Stomach (tissue), 8 donors: ENCODE measurements at regions not wholly inside any gene's neighbourhood (a gene's known extent, or its start where the extent isn't known, plus 50 kb on each side); places are given as distances from the start of the nearest gene placed in this dataset.

Source experiments
- DNase-seq, 2 donors: peaks; one replicate each; pipeline versions ENCODE4 v3.0.0 to v3.0.0-alpha.2; 2013 to 2019
- H3K27ac ChIP-seq, 5 donors: fragments of 200-600 bp in 4 of 5; sonication (generic) in 4 of 5; one replicate each; pipeline ENCODE4 v1.5.1; 2013 to 2019; ENCODE audit warnings: mild to moderate bottlenecking in 1 of 5, moderate library complexity in 1 of 5
- H3K27me3 ChIP-seq, 3 donors: fragments of 200-600 bp; sonication (generic); one replicate each; pipeline ENCODE4 v1.5.1; 2017 to 2019; ENCODE audit warnings: mixed run types in 1 of 3
- H3K36me3 ChIP-seq, 4 donors: fragments of 200-600 bp; sonication (generic); 1 replicate in 3 of 4; 2 replicates in 1 of 4; pipeline ENCODE4 v1.5.1; 2016 to 2019
- H3K4me1 ChIP-seq, 4 donors: fragments of 200-600 bp; sonication (generic); one replicate each; pipeline ENCODE4 v1.5.1; 2016 to 2019
- H3K4me3 ChIP-seq, 4 donors: fragments of 200-600 bp; sonication (generic) in 3 of 4; one replicate each; pipeline ENCODE4 v1.5.1; 2016 to 2019; ENCODE audit warnings: mild to moderate bottlenecking in 1 of 4
- H3K9me3 ChIP-seq, 4 donors: fragments of 200-600 bp; sonication (generic); one replicate each; pipeline ENCODE4 v1.5.1; 2016 to 2019
- CTCF ChIP-seq, 7 experiments: fragments of 450-650 bp in 4 of 7; fragments of 200-600 bp in 3 of 7; sonication (generic) in 3 of 7; IDR thresholded peaks; one replicate each; pipeline ENCODE4 v1.5.1; 2016 to 2019; ENCODE audit warnings: antibody characterized with exemption in 7 of 7, control low read depth in 2 of 7, mild to moderate bottlenecking in 1 of 7
- EP300 ChIP-seq: sonication (generic); formaldehyde crosslinking; IDR thresholded peaks from one replicate; pipeline ENCODE4 v1.6.1; 2017; ENCODE audit warnings: antibody characterized with exemption
- POLR2A ChIP-seq, 4 donors: fragments of 450-650 bp; IDR thresholded peaks; one replicate each; pipeline ENCODE4 v1.6.1; 2016; ENCODE audit warnings: antibody characterized with exemption in 4 of 4, control low read depth in 2 of 4, mild to moderate bottlenecking in 1 of 4, moderate library complexity in 1 of 4
- POLR2AphosphoS5 ChIP-seq, 3 donors: sonication (generic); formaldehyde crosslinking; IDR thresholded peaks; one replicate each; pipeline ENCODE4 v1.6.1; 2016; ENCODE audit warnings: antibody characterized with exemption in 3 of 3
- WGBS, 5 donors: extraction: QIAGEN DNeasy Blood & Tissue Kit in 3 of 5; methylation state at CpG; one replicate each; pipeline versions ENCODE4 v1.1.5 to v1.1.7; 2013 to 2018; 5-methylcytosine and 5-hydroxymethylcytosine counted together
- intact Hi-C: fragments of 100-400 bp; cut with DNase I; formaldehyde crosslinking; loops from one replicate; pipeline ENCODE4 v1.15.1; 2023; ENCODE audit warnings: low total_unique reads
- donor health status: healthy with polysubstance abuse.
- donor health status: Bipolar disorder and iron deficiency.
- donor health status: healthy.

GRCh38 chr5:109567374-109568044, 122.2 kb upstream of the MAN2A1 start:
- H3K27ac ChIP-seq, result no peak overlapping the region
- TF ChIP-seq POLR2AphosphoS5 (IDR thresholded peaks at IDR 0.05) (no peak), EP300 (no peak), CTCF (IDR thresholded peaks at IDR 0.05) (no peak), POLR2A (IDR thresholded peaks at IDR 0.05) (no peak)
- intact Hi-C loops, result no loop called here
- WGBS, 5 donors, result 66 to 78% (median 69%) methylated on average over 7 of the region's 7 CpGs
- peak in 1 of 2 donors; percentile 25 for DNase-seq
- no peaks in the 10 kb centered on the region for H3K9me3 ChIP-seq
- H3K36me3 ChIP-seq, result no peaks in the 10 kb centered on the region
- no peaks in the 10 kb centered on the region for H3K4me1 ChIP-seq
- H3K4me3 ChIP-seq, result no peak overlapping the region
- H3K27me3 ChIP-seq, result no peaks in the 10 kb centered on the region

- no peaks in the 10 kb centered on the region for H3K27me3 ChIP-seq
- no peak for TF ChIP-seq POLR2AphosphoS5 (IDR thresholded peaks at IDR 0.05)
- no peak for TF ChIP-seq EP300
- no peak for TF ChIP-seq CTCF (IDR thresholded peaks at IDR 0.05)
- no peak for TF ChIP-seq POLR2A (IDR thresholded peaks at IDR 0.05)
- H3K9me3 ChIP-seq, result no peaks in the 10 kb centered on the region
- intact Hi-C loops, result no loop called here
- no peak overlapping the region for H3K4me3 ChIP-seq
- WGBS, 5 donors, result 82 to 94% (median 91%) methylated on average over 2 of the region's 2 CpGs
- no peak for DNase-seq
- H3K36me3 ChIP-seq, result no peaks in the 10 kb centered on the region
- no peaks in the 10 kb centered on the region for H3K4me1 ChIP-seq
- H3K27ac ChIP-seq, result no peak overlapping the region
Measured at GRCh38 chr5:109566361-109566760, 123.4 kb upstream of the MAN2A1 start.

GRCh38 chr5:109563739-109564138, 126.0 kb upstream of the MAN2A1 start:
- whole genome bisulfite sequencing, 5 donors, result 89 to 96% (median 91%) methylated on average over 1 of the region's 1 CpG
- DNase-seq, result no peak
- Histone ChIP-seq H3K9me3 (no peaks in the 10 kb centered on the region), H3K4me3 (no peak overlapping the region), H3K36me3 (no peaks in the 10 kb centered on the region), H3K27ac (no peak overlapping the region), H3K27me3 (no peaks in the 10 kb centered on the region), H3K4me1 (no peaks in the 10 kb centered on the region)
- intact Hi-C loops, result no loop called here
- TF ChIP-seq EP300, result no peak
- TF ChIP-seq POLR2AphosphoS5 (IDR thresholded peaks at IDR 0.05), result no peak
- TF ChIP-seq CTCF (IDR thresholded peaks at IDR 0.05), result no peak
- TF ChIP-seq POLR2A (IDR thresholded peaks at IDR 0.05), result no peak

- no peaks in the 10 kb centered on the region for H3K9me3 ChIP-seq
- intact Hi-C loops, result no loop called here
- DNase-seq, result no peak
- no peaks in the 10 kb centered on the region for H3K36me3 ChIP-seq
- no peaks in the 10 kb centered on the region for H3K27me3 ChIP-seq
- no peaks in the 10 kb centered on the region for H3K4me1 ChIP-seq
- TF ChIP-seq EP300 (no peak), POLR2A (IDR thresholded peaks at IDR 0.05) (no peak), CTCF (IDR thresholded peaks at IDR 0.05) (no peak), POLR2AphosphoS5 (IDR thresholded peaks at IDR 0.05) (no peak)
- no peak overlapping the region for H3K27ac ChIP-seq
- H3K4me3 ChIP-seq, result no peak overlapping the region
- 65 to 87% (median 68%) methylated on average over 1 of the region's 1 CpG for WGBS, 5 donors
Measured at GRCh38 chr5:109563189-109563588, 126.5 kb upstream of the MAN2A1 start.
